GM21576 (cell line): ENCODE measurements at regions not wholly inside any gene's neighbourhood (a gene's known extent, or its start where the extent isn't known, plus 50 kb on each side); places are given as distances from the start of the nearest gene placed in this dataset.

Experiments
- ATAC-seq: cut with Tn5 transposase; IDR thresholded peaks from one replicate; pipeline ENCODE4 v1.9.1; 2021; ENCODE audit warnings: mild to moderate bottlenecking, moderate library complexity; ENCODE audit not compliant: unreplicated experiment

GRCh38 chr3:29092348-29092747, 188.5 kb upstream of the RBMS3 start:
- ATAC-seq = no peak

- no peak for ATAC-seq
Observed at GRCh38 chr3:29099296-29099695, 181.6 kb upstream of the RBMS3 start.

GRCh38 chr3:29099775-29100174, 181.1 kb upstream of the RBMS3 start:
- ATAC-seq = no peak

- no peak for ATAC-seq
Observed at GRCh38 chr3:29100292-29100691, 180.6 kb upstream of the RBMS3 start.

- no peak for ATAC-seq
Observed at GRCh38 chr3:29128001-29128400, 152.9 kb upstream of the RBMS3 start.

- no peak for ATAC-seq
Observed at GRCh38 chr3:29137601-29138000, 143.3 kb upstream of the RBMS3 start.

- no peak for ATAC-seq
Observed at GRCh38 chr3:29138171-29138570, 142.7 kb upstream of the RBMS3 start.

GRCh38 chr3:29140666-29141065, 140.2 kb upstream of the RBMS3 start:
- ATAC-seq = no peak

GRCh38 chr3:29141197-29141917, 139.5 kb upstream of the RBMS3 start:
- no peak for ATAC-seq

- no peak for ATAC-seq
Observed at GRCh38 chr3:29141918-29142275, 139.0 kb upstream of the RBMS3 start.

GRCh38 chr3:29143151-29143550, 137.7 kb upstream of the RBMS3 start:
- no peak for ATAC-seq

- ATAC-seq = no peak
Observed at GRCh38 chr3:29144361-29144760, 136.5 kb upstream of the RBMS3 start.

- no peak for ATAC-seq
Observed at GRCh38 chr3:29144807-29145206, 136.1 kb upstream of the RBMS3 start.

GRCh38 chr3:29145360-29145759, 135.5 kb upstream of the RBMS3 start:
- no peak for ATAC-seq

GRCh38 chr3:29152379-29152778, 128.5 kb upstream of the RBMS3 start:
- no peak for ATAC-seq

- no peak for ATAC-seq
Observed at GRCh38 chr3:29153811-29154210, 127.1 kb upstream of the RBMS3 start.

GRCh38 chr3:29156086-29156715, 124.7 kb upstream of the RBMS3 start:
- no peak for ATAC-seq

GRCh38 chr3:29164825-29165224, 116.0 kb upstream of the RBMS3 start:
- no peak for ATAC-seq

GRCh38 chr3:29167180-29167579, 113.7 kb upstream of the RBMS3 start:
- no peak for ATAC-seq

GRCh38 chr3:29168081-29168480, 112.8 kb upstream of the RBMS3 start:
- ATAC-seq = no peak

- no peak for ATAC-seq
Observed at GRCh38 chr3:29168696-29169095, 112.2 kb upstream of the RBMS3 start.

- ATAC-seq = no peak
Observed at GRCh38 chr3:29169451-29169850, 111.4 kb upstream of the RBMS3 start.
